Esophagus mucosa (tissue), 1 donor: ENCODE measurements at regions not wholly inside any gene's neighbourhood (a gene's known extent, or its start where the extent isn't known, plus 50 kb on each side); places are given as distances from the start of the nearest gene placed in this dataset.

Source experiments
- ATAC-seq: fragments of 200-7000 bp; cut with Tn5 transposase; one replicate; pipeline ENCODE4 v1.9.1; 2020
- donor health status: DM: yes; HTN: yes; CAD: no.

DNA sequence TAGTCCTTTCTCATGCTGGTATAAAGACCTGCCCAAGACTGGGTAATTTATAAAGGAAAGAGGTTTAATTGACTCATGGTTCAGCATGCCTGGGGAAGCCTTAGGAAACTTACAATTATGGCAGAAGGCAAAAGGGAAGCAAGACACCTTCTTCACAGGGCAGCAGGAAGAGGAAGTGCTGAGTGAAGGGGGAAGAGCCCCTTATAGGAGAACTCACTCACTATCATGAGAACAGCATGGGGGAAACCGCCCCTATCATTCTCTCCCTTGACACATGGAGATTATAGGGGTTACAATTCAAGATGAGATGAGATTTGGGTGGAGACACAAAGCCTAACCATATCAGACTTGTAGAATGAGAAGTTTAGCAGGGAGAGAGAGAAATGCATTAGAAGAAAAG is 373.3 kb upstream of the DIAPH2 start:
- ATAC-seq = no peak

DNA sequence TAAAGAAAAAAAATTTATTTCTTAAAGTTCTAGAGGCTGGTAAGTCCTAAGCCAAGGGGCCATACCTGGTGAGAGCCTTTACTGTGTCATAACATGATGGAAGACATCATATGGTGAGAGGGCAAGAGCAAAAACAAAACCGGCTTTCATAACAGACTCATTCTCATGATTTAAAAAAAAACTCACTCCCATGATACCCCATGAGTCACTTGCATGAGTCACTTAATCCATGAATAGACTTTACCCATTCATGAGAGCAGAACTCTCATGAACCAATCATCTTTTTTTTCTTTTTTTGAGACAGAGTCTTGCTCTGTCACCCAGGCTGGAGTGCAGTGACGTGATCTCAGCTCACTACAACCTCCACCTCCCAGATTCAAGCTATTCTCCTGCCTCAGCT is 369.7 kb upstream of the DIAPH2 start:
- peak; percentile 64 for ATAC-seq

DNA sequence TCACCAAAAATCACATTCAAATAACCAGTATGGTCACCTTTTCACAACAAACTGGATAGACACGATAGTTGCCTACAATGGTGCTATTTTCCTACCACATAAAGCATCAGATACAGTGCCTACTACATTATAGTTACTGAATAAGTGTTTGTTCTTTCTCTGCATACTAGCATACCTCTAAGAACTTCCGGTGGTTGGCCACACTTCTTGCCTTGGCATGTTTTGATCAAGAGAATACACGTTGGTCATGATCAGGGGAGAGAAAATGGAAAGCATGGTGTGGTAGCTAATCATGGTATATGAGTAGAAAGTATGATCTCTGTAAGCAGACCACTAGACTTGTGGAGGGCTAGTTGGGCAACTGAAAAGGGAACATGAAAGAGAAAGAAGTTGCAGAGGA is 322.8 kb upstream of the DIAPH2 start:
- ATAC-seq = no peak

DNA sequence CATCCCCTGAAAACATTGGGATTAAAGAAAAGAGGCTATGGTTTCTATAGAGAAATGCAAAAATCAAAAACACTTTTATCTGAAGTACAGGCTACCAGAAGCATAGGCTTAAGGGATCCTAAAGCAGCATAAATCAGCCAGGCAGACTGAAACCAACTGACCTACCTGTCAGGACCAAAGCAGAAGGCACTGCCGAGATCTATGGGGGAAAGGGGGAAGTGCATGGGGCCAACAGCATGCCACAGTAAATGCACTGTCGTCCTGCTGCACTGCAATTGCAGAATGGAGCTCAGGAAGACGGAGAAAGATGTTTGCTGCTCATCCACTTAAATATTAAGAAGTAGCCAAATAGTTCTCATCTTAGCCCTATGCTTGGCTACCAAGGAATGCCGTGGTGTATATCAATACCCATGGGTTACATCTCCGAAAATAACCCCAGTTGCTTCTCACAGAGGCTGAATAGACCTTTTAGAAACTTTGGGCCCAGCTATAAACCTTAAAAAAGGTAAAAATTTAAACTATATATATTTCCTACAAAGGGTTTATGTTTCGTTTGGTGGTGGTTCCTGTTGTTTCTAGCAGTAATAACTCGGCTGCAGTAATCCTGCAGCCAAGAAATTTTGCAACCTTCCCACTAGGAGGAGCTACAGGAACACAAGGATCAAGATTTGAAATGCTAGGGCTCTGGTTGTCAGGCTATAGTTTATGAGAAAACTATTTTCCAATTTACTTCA is 312.2 kb upstream of the DIAPH2 start:
- ATAC-seq = no peak

DNA sequence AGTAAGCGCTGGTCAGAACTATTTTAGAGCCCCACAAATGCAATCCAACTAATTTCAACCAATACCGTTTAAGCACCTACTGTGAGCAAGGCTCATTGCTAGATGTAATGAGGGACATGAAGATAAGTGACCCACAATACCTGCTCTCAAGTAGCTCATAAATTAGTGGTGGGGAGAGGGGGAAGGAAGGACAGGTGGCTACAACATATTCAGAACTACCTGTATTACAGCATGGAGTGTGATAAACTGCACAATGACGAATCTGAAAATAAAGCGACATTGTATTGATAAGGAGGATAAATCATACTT is 311.6 kb upstream of the DIAPH2 start:
- no peak for ATAC-seq

DNA sequence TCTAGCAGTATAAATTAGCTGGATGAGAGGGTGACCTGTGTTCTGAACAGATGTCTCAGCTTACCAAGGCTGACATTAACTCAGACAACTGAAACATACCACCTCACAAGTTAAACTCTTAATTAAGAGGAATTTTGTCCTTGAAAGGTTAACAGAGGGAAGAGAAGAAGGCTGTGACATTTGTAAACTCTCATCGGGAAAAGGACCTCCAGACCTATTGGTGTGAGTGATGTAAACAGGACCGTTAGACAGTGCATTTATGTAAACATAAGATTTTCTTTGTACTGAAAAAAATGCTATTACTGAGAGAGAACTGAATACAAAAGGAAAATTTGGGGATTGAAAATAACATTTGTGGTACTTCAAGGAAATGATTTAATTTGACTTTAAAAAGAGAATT is 308.4 kb upstream of the DIAPH2 start:
- no peak for ATAC-seq

DNA sequence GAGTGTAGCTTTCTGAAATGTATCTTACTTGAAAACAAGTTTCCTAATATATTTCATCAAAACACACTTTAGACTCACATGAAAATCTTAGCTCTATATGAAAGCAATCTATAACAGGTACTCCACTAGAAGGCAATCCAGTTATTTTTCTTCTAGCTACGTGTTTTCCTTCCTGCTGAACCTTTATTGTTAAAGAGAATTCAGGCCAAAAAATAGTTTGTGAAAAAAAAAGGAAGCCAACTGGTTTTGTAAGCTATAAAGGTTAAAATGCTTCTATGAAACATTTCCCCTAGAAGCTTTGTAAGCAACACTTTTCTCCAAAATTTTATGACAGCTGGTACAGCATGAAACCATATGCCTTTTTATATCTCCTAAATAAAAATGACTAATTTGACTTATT is 304.7 kb upstream of the DIAPH2 start:
- ATAC-seq = no peak

DNA sequence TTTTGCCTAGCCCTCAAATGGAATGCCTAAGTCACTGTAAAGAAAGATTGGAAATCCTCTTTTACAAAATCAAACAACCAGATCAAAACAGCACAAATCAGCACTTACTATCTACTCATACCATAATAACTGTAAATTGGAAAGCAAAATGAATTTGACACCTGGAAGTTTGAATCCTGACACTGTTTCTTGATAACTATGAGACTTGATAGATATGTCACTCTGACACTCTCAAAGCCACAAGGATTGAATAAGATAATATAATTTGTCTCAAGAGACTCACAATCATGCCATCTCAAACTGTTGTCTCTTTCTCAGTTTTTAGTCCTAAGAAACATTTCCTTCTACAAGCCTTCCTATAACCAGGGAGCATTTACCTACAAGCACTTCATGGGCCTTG is 302.6 kb upstream of the DIAPH2 start:
- no peak for ATAC-seq

DNA sequence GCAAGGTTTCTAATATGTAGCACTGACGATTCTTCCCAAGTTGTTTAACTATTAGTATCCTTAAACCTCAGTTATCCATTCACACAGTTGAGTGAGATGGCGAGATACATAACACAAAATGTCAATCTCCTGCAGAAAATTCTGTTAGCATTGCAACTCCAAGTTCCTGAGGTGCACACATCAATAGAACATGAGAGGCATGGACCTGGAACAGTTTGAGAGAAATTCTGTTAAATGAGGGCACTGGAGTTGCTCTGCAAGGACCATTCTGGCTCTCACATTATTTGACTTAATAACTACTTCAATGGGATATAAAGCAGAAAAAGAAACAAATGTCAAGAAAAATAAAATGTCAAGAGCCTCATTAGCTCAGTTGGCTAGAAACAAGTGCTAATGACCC is 301.2 kb upstream of the DIAPH2 start:
- ATAC-seq = no peak

DNA sequence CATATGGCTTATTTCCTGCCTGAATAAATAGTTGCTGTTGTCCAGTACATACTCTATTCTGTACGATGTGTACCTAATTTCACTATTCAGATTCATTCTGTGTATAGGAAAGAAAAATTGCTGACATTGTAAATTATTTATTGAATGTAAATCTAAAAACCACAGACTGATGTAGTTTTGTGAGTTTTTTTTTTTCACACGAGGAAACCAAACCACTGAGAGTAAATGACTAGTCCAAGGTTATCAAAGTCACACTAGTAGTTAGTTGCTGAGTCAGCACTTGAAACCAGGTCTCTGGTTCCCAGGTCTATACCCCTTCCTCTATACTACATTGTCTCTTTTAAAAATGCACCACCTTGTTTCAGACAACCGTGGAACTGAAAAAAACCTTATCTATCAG is 298.3 kb upstream of the DIAPH2 start:
- no peak for ATAC-seq

DNA sequence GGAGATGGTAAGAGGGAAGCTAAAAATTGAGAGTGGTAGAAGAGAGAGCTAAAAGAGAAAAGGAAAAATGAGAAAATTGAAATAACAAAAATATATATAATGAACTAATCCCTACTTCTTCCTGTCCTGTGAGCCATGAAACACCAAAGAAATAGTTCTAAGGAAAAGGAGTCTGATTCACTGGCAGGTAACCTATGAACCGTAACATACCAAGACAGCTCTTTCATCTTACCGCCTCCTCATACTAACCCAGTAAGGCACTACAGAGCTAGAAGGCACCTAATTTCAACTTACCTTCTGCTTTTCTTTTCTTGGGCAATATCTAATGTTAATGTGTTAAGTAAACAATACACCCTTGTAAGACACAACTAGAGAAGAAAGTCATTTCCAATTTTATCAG is 297.7 kb upstream of the DIAPH2 start:
- ATAC-seq = no peak

DNA sequence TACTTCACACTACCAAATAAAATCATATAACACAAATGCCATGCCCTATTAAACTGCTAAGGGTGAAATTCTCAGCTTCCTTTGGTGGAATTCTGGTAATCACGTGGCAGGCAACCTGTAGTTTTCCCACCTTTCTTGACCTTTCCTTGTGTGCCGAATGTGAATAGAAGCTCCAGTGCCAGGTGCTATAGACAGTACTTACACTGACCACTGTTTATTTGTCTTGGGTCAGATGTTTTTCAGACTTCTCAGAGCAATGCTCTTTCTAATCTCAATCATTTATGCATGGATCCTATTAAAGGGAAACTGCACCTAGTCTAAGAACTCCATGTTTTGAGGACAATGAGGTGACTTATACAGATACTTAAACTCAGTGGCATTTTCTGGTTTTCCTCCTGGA is 296.8 kb upstream of the DIAPH2 start:
- no peak for ATAC-seq

DNA sequence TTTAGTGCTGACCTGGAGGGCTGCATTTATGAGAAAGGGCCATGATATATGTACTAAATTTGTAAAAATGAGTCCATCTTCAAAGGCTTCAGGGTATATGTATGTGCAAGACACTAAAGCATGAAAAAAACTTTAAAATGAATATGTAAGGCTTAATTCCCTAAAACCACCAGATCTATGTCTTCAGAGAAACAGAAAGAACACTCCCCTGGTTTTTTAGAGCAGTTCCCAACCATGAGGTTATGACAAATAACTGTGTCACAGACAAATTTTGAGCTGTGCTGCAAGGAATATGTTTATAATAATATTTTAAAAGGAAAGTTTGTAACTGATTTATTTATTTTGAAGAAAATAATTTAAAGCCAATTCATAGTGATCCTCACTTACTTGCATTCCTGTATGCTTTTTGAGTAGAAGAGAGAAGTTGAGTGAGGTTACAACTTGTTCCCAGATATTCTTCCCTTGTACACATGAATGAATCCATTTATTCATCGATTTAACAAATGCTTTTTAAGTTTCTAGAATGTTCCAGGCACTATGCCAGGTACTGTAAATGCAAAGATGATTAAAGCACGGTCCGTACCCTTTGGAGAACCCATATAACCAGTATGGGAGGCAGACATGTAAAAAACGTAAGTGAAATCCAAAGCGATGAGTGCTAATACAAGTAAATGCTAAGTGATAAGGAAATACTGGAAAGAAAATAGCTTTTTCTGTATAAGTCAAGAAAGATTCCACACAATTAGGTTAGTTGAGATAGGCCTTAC is 295.2 kb upstream of the DIAPH2 start:
- peak; percentile 41 for ATAC-seq

DNA sequence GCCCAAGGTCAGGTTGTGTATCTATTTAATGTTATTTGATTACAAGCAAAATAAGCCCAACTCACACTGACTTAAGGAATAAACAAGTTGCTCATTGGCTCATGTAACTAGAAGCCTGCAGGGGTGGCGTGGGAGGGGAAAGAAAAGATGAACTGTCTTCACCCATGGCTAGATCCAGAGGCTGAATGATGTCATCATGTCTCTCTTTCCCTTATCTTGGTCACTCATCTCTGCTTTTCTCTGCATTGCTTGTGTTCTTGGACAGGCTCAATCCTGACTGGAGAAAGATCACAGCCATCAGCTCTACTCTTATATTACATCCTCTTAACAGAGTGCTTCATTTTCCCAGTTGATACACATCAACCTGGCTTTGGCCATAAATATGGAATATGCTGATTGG is 290.0 kb upstream of the DIAPH2 start:
- no peak for ATAC-seq

DNA sequence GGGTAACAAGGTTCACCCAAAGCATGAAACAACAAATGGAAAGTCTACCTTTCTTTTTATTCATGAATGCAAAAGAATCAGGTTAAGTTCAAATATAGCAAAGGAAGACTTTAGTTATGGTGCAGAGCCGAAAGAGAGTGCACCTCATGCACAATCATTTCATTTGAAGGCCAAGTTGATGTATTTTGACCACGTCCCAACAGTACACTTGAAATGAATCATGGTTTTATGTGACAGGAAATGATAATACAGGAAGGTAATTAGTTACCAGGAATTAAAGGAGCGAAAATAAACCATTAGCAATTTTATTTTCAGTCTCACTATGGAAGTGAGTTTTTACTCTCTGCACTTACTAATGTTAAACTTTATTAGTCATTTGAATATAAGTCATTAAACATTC is 281.2 kb upstream of the DIAPH2 start:
- no peak for ATAC-seq

DNA sequence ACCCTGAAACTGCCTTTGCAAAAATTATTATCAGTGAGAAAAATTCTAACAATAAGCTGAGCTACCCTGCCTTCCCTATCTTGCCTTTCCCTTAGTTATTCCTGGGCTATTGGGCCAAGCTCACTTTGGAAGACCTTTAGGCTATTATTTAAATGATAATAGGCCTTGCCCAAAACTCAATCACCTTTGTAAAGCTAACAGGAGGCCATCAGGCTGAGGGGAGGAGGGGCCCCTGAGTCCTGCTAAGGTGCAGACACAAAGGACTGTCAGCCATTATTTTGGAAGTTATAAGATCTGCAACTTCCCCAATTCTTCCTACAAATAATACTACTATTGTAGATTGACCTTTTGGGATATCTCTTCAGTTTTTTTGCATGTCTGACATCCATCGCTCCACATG is 278.8 kb upstream of the DIAPH2 start:
- ATAC-seq = no peak

DNA sequence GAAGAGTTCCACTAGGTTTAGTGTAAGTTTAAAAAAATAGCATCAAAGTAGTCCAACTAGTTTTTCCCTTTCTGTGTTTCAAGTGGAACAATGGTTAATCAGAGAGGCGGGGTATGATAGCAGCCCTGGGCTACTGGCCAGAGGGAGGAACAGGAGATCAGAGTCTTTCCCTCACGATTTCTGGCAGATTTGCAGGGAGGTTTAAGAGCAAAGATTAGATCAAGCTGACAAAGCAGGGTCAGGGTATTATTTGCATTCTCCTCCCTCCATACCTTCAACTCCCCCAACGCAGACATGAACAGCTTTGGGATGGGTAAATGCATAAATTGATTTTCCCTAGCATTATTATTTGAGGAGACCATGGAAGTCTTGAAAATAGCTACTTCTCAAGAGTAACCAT is 277.6 kb upstream of the DIAPH2 start:
- peak; percentile 33 for ATAC-seq

DNA sequence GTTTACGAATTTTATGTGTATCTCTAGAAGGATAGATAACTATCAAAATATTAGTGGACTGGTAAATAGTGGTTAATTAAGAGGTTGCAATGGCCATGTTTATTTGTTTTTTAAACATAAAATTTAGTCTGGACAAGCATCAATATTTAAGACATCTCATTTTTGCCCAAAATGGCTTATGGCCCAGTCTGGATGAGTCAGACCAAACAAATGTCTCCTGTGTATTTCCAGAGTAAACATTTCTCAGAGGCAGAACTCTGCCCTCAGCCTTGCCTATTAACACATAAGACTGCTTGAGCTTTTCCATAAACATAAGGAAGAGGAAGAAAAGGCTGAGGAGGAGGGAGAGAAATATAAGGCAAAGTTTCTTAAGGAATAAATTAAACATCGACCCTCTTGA is 277.1 kb upstream of the DIAPH2 start:
- ATAC-seq = no peak

DNA sequence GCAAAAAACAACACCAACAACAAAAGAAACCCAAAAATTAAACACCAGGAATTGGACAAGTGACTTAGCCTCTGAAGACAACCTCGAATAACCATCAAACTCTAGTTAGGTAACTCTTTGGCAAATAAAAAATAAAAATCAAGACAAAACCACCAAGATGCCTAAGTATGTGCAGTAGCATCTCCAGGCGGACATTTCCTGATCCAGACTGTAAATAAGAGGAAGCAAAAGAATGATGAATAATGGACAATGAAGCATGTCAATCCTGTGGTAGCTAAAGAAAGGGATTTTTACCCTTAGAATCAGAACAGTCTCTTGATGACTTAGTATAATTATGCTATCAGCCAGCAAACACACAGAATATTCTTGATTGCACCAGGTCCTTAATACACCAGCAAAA is 276.7 kb upstream of the DIAPH2 start:
- ATAC-seq = no peak

DNA sequence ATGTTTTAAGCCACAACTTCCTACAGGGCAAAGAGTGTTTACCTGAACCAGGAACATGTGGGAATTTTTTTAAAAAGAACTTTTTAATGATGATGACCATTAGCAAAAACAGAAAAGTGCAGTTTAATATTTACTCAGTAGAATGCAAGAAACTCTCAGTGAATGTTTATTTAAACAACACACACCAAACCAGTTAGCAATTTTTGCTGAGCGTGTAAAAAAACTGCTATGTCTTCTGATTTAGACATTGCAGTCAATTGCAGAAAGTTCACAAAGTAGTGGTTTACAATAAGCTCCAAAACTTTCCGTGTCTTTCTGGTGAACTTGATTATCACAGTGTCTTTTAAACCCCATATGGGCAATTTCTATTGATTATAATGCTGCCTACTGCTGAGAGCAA is 273.7 kb upstream of the DIAPH2 start:
- ATAC-seq = no peak

DNA sequence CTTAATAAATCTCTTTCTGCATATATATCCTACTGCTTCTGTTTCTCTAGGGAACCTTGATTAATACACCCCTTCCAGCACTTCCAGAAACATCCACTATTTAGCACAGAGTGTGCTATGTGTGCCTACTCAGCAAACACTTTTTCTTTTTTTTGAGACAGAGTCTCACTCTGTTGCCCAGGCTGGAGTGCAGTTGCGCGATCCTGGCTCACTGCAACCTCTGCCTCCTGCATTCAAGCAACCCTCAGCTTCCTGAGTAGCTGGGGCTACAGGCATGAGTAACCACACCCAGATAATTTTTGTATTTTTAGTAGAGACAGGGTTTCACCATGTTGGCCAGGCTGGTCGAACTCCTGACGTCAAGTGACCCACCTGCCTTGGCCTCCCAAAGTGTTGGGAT is 266.9 kb upstream of the DIAPH2 start:
- ATAC-seq = no peak

DNA sequence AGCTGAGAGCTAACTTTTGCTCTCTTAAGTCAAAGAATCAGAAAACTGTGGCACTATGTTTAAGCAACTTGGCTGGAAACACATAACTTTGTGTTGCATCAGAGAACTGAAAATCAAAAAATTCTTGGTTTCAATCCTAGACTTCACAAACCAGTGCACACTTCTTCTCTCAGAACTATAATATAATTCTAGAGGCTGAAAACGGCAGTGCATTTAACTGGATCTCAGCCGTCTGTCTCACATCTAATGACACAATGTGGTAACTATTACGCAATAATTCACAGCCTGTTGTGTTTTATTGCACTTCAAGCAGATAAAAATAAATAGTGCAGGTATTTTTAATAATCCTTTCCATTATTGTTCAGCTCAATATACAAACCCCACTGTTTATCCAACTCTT is 260.6 kb upstream of the DIAPH2 start:
- no peak for ATAC-seq

DNA sequence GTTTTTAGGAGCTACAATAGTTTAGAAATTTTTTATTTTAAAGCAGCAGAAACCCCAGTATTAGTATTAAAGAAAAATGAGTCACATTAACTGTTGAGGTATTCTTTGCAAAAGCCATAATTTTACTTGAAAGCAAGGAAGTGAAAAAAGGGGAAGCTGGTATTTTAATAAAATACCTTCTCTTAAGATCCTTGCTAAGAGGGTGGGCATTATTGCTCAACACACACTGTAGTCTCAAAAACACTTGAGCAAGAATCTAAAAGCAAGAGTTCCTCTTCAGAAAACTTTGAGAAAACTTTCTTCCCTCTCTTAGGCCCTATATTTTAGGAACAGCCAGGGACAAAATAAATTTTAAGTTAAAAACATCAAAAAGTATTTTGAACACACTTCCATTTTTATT is 259.4 kb upstream of the DIAPH2 start:
- no peak for ATAC-seq

DNA sequence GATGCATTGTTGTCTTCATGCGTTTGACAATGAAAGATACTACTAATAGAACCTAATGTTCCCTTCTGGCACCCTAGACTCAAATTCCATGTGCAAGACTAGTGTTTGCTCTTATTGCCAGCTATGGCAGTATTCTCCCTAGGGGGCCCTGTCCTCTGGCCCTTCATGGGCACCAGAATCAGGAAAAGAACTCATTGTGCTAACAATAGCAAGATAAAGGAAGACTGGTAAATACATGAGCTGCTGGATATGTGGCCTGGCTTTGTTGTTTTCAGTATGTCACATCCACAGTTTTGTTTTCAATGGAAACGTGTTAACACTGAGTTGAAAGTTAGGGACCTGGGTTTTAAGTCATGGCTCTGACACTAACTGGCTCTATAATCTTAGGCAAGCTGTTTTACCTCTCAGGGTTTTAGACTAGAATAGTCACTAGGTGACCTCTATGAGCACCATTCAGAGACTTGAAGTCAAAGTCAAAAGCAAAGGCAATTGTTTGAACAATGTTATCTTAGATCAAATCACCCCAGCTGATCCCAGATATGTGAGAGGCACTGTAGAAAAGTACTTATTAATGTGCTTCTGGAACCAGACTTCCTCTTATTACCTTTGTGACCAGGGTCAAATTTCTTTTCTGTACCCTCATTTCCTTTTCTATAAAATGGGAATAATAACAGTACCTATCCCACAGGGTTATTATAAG is 253.7 kb upstream of the DIAPH2 start:
- no peak for ATAC-seq
